Transverse colon (tissue), 4 donors: ENCODE measurements at regions not wholly inside any gene's neighbourhood (a gene's known extent, or its start where the extent isn't known, plus 50 kb on each side); places are given as distances from the start of the nearest gene placed in this dataset.

Source experiments
- DNase-seq: peaks from one replicate; pipeline ENCODE4 v3.0.0-alpha.2; 2019
- H3K27ac ChIP-seq, 4 donors: fragments of 200-600 bp; sonication (generic); 2 replicates each; pipeline ENCODE4 v1.5.1; 2016 to 2018; ENCODE audit warnings: inconsistent platforms in 4 of 4
- H3K27me3 ChIP-seq: fragments of 200-600 bp; sonication (generic); 2 replicates; pipeline ENCODE4 v1.5.1; 2017; ENCODE audit warnings: inconsistent platforms
- H3K36me3 ChIP-seq, 4 donors: fragments of 200-600 bp; sonication (generic); 2 replicates each; pipeline ENCODE4 v1.5.1; 2017 to 2019; ENCODE audit warnings: inconsistent platforms in 4 of 4
- H3K4me1 ChIP-seq, 4 donors: fragments of 200-600 bp; sonication (generic); 2 replicates each; pipeline ENCODE4 v1.5.1; 2017 to 2020; ENCODE audit warnings: inconsistent platforms in 4 of 4
- H3K4me3 ChIP-seq, 4 donors: fragments of 200-600 bp; sonication (generic); 1 replicate in 1 of 4; 2 replicates in 3 of 4; pipeline versions ENCODE4 v1.5.1 to v1.6.1; 2017 to 2019; ENCODE audit warnings: inconsistent platforms in 4 of 4
- H3K9me3 ChIP-seq, 2 donors: fragments of 200-600 bp; sonication (generic); 2 replicates each; pipeline ENCODE4 v1.5.1; 2017 to 2019; ENCODE audit warnings: inconsistent platforms in 2 of 2
- CTCF ChIP-seq, 5 experiments: fragments of 200-600 bp in 3 of 5; fragments of 450-650 bp in 2 of 5; sonication (generic) in 3 of 5; IDR thresholded peaks; 1 replicate in 2 of 5; 2 replicates in 3 of 5; pipeline ENCODE4 v1.5.1; 2016 to 2017; ENCODE audit warnings: antibody characterized with exemption in 5 of 5, inconsistent platforms in 3 of 5, mild to moderate bottlenecking in 2 of 5, moderate library complexity in 1 of 5
- EP300 ChIP-seq: sonication (generic); formaldehyde crosslinking; IDR thresholded peaks from one replicate; pipeline ENCODE4 v1.6.1; 2017; ENCODE audit warnings: antibody characterized with exemption, low read depth
- POLR2A ChIP-seq: fragments of 450-650 bp; IDR thresholded peaks from one replicate; pipeline ENCODE4 v1.6.1; 2016; ENCODE audit warnings: antibody characterized with exemption, mild to moderate bottlenecking, moderate library complexity
- POLR2AphosphoS5 ChIP-seq, 3 donors: sonication (generic); formaldehyde crosslinking; IDR thresholded peaks; one replicate each; pipeline ENCODE4 v1.6.1; 2016; ENCODE audit warnings: antibody characterized with exemption in 3 of 3
- WGBS, 2 donors: methylation state at CpG; one replicate each; pipeline ENCODE4 v1.1.5; 2018; ENCODE audit warnings: low coverage in 1 of 2; 5-methylcytosine and 5-hydroxymethylcytosine counted together
- in situ Hi-C, 4 donors: fragments of 200-750 bp; cut with MboI; loops; one replicate each; pipeline versions ENCODE4 v1.15.0 to v1.15.1; 2017; ENCODE audit warnings: low sequenced_read_pairs in 3 of 4, low pct_ligation_motif_present in 1 of 4, low pct_unique_long_range_greater_than_20kb in 1 of 4
- intact Hi-C: fragments of 100-400 bp; cut with DNase I; formaldehyde crosslinking; loops from one replicate; pipeline ENCODE4 v1.15.1; 2023; ENCODE audit warnings: low total_unique reads

- in situ Hi-C loops (loop anchor here in 2 of 4 donors (25.0 kb wide), 2 partner anchors 781 to 1131 kb away; partner anchors contain the start of gene GPR19 (in 1 of the 2)), intact Hi-C loops (loop anchor here (5.0 kb wide), 1 partner anchor 146 kb away; no protein-coding TSS in a partner anchor)
- 45 to 51% methylated on average over 6 of the region's 6 CpGs for WGBS, 2 donors
- peak overlapping the region; percentile 70 to 86 (median 80) for H3K27ac ChIP-seq
- H3K4me1 ChIP-seq, result peaks cover 7 to 32% (median 14%) of the 10 kb centered on the region in 4 donors
- H3K4me3 ChIP-seq, result peak overlapping the region in 3 of 4 donors; percentile 26 to 52 (median 31)
- TF ChIP-seq POLR2AphosphoS5 (IDR thresholded peaks at IDR 0.05) (no peak), POLR2A (no peak), CTCF (IDR thresholded peaks at IDR 0.05) (no peak), EP300 (no peak)
- no peaks in the 10 kb centered on the region for H3K27me3 ChIP-seq
- no peaks in the 10 kb centered on the region for H3K9me3 ChIP-seq
- DNase-seq, result no peak
- no peaks in the 10 kb centered on the region for H3K36me3 ChIP-seq
Measured at GRCh38 chr12:11556682-11557081, 92.8 kb upstream of the ETV6 start.

- TF ChIP-seq POLR2AphosphoS5 (IDR thresholded peaks at IDR 0.05) (no peak), EP300 (no peak), CTCF (IDR thresholded peaks at IDR 0.05) (no peak), POLR2A (no peak)
- no peak overlapping the region for H3K27ac ChIP-seq
- no peaks in the 10 kb centered on the region for H3K27me3 ChIP-seq
- peaks cover 0 to 22% (median 14%) of the 10 kb centered on the region in 4 donors for H3K4me1 ChIP-seq
- H3K9me3 ChIP-seq, result no peaks in the 10 kb centered on the region
- in situ Hi-C loops, result loop anchor here in 2 of 4 donors (25.0 kb wide), 2 partner anchors 778 to 1128 kb away; partner anchors contain the start of gene GPR19 (in 1 of the 2)
- no peak overlapping the region for H3K4me3 ChIP-seq
- intact Hi-C loops, result loop anchor here (5.0 kb wide), 1 partner anchor 143 kb away; no protein-coding TSS in a partner anchor
- WGBS, 2 donors, result 93 to 96% methylated on average over 3 of the region's 3 CpGs
- H3K36me3 ChIP-seq, result no peaks in the 10 kb centered on the region
- no peak for DNase-seq
Measured at GRCh38 chr12:11559626-11560340, 89.7 kb upstream of the ETV6 start.

GRCh38 chr12:11561411-11561810 lies 88.1 kb upstream of the ETV6 start:
- H3K9me3 ChIP-seq, result no peaks in the 10 kb centered on the region
- H3K4me3 ChIP-seq, result no peak overlapping the region
- no peak overlapping the region for H3K27ac ChIP-seq
- H3K4me1 ChIP-seq, result peaks cover 0 to 10% (median 4%) of the 10 kb centered on the region in 4 donors
- H3K27me3 ChIP-seq, result no peaks in the 10 kb centered on the region
- intact Hi-C loops, result no loop called here
- TF ChIP-seq CTCF (IDR thresholded peaks at IDR 0.05) (no peak), POLR2AphosphoS5 (IDR thresholded peaks at IDR 0.05) (no peak), EP300 (no peak), POLR2A (no peak)
- in situ Hi-C loops, result loop anchor here in 2 of 4 donors (25.0 kb wide), 2 partner anchors 776 to 1126 kb away; partner anchors contain the start of gene GPR19 (in 1 of the 2)
- no peak for DNase-seq
- no peaks in the 10 kb centered on the region for H3K36me3 ChIP-seq

- 90 to 91% methylated on average over 4 to 10 of the region's 10 CpGs for WGBS, 2 donors
- Histone ChIP-seq H3K4me3 (no peak overlapping the region), H3K27ac (no peak overlapping the region), H3K27me3 (no peaks in the 10 kb centered on the region), H3K9me3 (no peaks in the 10 kb centered on the region), H3K4me1 (no peaks in the 10 kb centered on the region), H3K36me3 (no peaks in the 10 kb centered on the region)
- intact Hi-C loops, result no loop called here
- no peak for DNase-seq
- in situ Hi-C loops, result loop anchor here in 2 of 4 donors (25.0 kb wide), 2 partner anchors 773 to 1123 kb away; partner anchors contain the start of gene GPR19 (in 1 of the 2)
- TF ChIP-seq POLR2A (no peak), POLR2AphosphoS5 (IDR thresholded peaks at IDR 0.05) (no peak), CTCF (IDR thresholded peaks at IDR 0.05) (no peak), EP300 (no peak)
Measured at GRCh38 chr12:11563785-11564739, 85.4 kb upstream of the ETV6 start.
